ENCODE measurements at regions not wholly inside any gene's neighbourhood (a gene's known extent, or its start where the extent isn't known, plus 50 kb on each side); places are given as distances from the start of the nearest gene placed in this dataset.

DNA sequence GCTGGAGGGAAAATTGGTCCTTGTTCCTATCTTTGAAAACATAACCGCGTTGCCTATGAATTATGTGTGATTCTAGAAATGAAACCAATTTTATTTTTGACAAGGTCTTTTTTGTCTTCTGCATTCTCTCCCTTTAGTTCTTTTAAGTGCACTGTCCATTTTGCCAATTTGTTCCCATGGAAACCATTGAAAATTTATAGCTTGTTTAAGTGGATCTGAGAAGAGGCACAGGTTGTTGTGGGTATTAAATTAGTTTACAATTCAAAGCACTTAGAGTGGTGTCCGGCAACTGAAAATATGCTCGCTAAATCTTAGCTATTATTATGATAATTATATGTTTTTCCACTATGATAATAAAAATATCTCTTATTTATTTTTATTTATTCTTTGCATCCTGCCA, 107.5 kb upstream of the FSHR start:
- Histone ChIP-seq H3K23me2 (ENCODE audit: insufficient read length, low read depth, low read length, poor library complexity, severe bottlenecking) (no peaks in the 10 kb centered on the region), H2BK20ac (ENCODE audit: low read depth, low read length, poor library complexity, severe bottlenecking) (no peak overlapping the region), H3K9me3 (ENCODE audit: control insufficient read depth, low read depth, low read length) (no peaks in the 10 kb centered on the region), H3K9ac (ENCODE audit: extremely low read depth, insufficient read length, low read length) (no peak overlapping the region), H3K23ac (ENCODE audit: insufficient read length, low read depth, low read length) (no peak overlapping the region), H3K4ac (ENCODE audit: low read depth, low read length) (no peak overlapping the region), H2BK120ac (ENCODE audit: low read depth, low read length, poor library complexity, severe bottlenecking) (no peak overlapping the region), H3K4me2 (ENCODE audit: insufficient read depth, insufficient read length, low read length) (no peak overlapping the region), H4K8ac (replicated peaks; ENCODE audit: insufficient read length, low read depth, low read length) (no peak overlapping the region), H4K5ac (ENCODE audit: insufficient read length, low read depth, low read length) (no peak overlapping the region), H4K91ac (ENCODE audit: insufficient read length, low read depth, low read length) (no peak overlapping the region), H2BK12ac (ENCODE audit: insufficient read length, low read depth, low read length) (no peak overlapping the region), H3K27me3 (ENCODE audit: insufficient read depth, low read length) (no peaks in the 10 kb centered on the region), H3T11ph (ENCODE audit: low read length) (no peak overlapping the region), H3K27ac (ENCODE audit: insufficient read length, low read depth, low read length) (no peak overlapping the region), H3K79me1 (ENCODE audit: insufficient read depth, low read depth, low read length, poor library complexity, severe bottlenecking) (no peaks in the 10 kb centered on the region), H2AK5ac (ENCODE audit: insufficient read length, low read length) (no peak overlapping the region), H2AFZ (ENCODE audit: low read length) (no peak overlapping the region), H2BK15ac (ENCODE audit: low read depth, low read length) (no peak overlapping the region), H3K14ac (ENCODE audit: insufficient read depth, low read length) (no peak overlapping the region), H3K4me1 (ENCODE audit: insufficient read depth, low read length) (no peaks in the 10 kb centered on the region), H4K20me1 (ENCODE audit: control insufficient read depth, insufficient read depth, insufficient read length) (no peaks in the 10 kb centered on the region), H3K56ac (ENCODE audit: insufficient read length, low read depth, low read length) (no peak overlapping the region), H2BK5ac (ENCODE audit: insufficient read length, low read length) (no peak overlapping the region), H3K79me2 (ENCODE audit: insufficient read depth, low read length) (no peaks in the 10 kb centered on the region), H3K18ac (ENCODE audit: insufficient read length, low read depth, low read length) (no peak overlapping the region)
- TF ChIP-seq CTCF (conservative IDR thresholded peaks at IDR 0.05): no peak
- H3K27ac Mint-ChIP-seq: no peak overlapping the region
- DNase-seq: no peak
- peaks cover 1% of the 10 kb centered on the region; the same call in 1 of the 2 replicates for H3K27me3 Mint-ChIP-seq (ENCODE audit: low read depth)
- no peaks in the 10 kb centered on the region for H3K36me3 Mint-ChIP-seq (ENCODE audit: insufficient read depth in 1 of 3, low read depth in 3 of 3)
- no CpG with 5 or more reads among the region's 4 CpGs for WGBS (ENCODE audit: extremely low coverage, insufficient read length, low lambda C conversion rate)
- no peak overlapping the region for H3K4me3 Mint-ChIP-seq
- peaks cover 0 to 2% of the 10 kb centered on the region in 2 experiments; a peak in 1 of 4 replicates for H3K4me1 Mint-ChIP-seq
- H3K9me3 Mint-ChIP-seq: no peaks in the 10 kb centered on the region
